NCI-H526 (cell line): ENCODE measurements at regions not wholly inside any gene's neighbourhood (a gene's known extent, or its start where the extent isn't known, plus 50 kb on each side); places are given as distances from the start of the nearest gene placed in this dataset.
A peak's percentile ranks its signal among the peaks of the same experiment; 100 is the strongest.
"Not testable (repeated sequence)": the region's sequence is repeated elsewhere in the genome, so short reads cannot be mapped to it uniquely, and the experiment has no call there.

ENCODE experiments used
- DNase-seq, 2 experiments: peaks; one replicate each; lab custom pipeline; 2025; lab: John Stamatoyannopoulos, UW

- DNase-seq, result not testable (repeated sequence)
Measured at GRCh38 chr18:14460364-14460763, 83.0 kb downstream of the POTEC start.

GRCh38 chr18:14459826-14460225, 83.6 kb downstream of the POTEC start:
- DNase-seq, result peak in 1 of 2 experiments; percentile 57

GRCh38 chr18:14458009-14458945, 85.1 kb downstream of the POTEC start:
- DNase-seq, result peak in 1 of 2 experiments; percentile 34

GRCh38 chr18:14450637-14451009, 92.8 kb downstream of the POTEC start:
- peak in 1 of 2 experiments; percentile 21 for DNase-seq

GRCh38 chr18:14449995-14450636, 93.3 kb downstream of the POTEC start:
- peak in 1 of 2 experiments; percentile 36 for DNase-seq

GRCh38 chr18:14449062-14449461, 94.3 kb downstream of the POTEC start:
- not testable (repeated sequence) for DNase-seq

- not testable (repeated sequence) for DNase-seq
Measured at GRCh38 chr18:14447715-14448114, 95.7 kb downstream of the POTEC start.

GRCh38 chr18:14435460-14435859, 107.9 kb downstream of the POTEC start:
- not testable (repeated sequence) for DNase-seq

- DNase-seq, result not testable (repeated sequence)
Measured at GRCh38 chr18:14432371-14432770, 111.0 kb downstream of the POTEC start.

GRCh38 chr18:14431031-14431521, 112.3 kb downstream of the POTEC start:
- DNase-seq, result peak; percentile 42 to 81

GRCh38 chr18:14415806-14416205, 127.6 kb downstream of the POTEC start:
- peak in 1 of 2 experiments; percentile 16 for DNase-seq

- DNase-seq, result not testable (repeated sequence)
Measured at GRCh38 chr18:14415399-14415798, 128.0 kb downstream of the POTEC start.

- DNase-seq, result not testable (repeated sequence)
Measured at GRCh38 chr18:14395533-14395932, 147.9 kb downstream of the POTEC start.

GRCh38 chr18:14393563-14394103, 149.8 kb downstream of the POTEC start:
- not testable (repeated sequence) for DNase-seq

- not testable (repeated sequence) for DNase-seq
Measured at GRCh38 chr18:14392604-14393003, 150.8 kb downstream of the POTEC start.

GRCh38 chr18:14384961-14385360, 158.4 kb downstream of the POTEC start:
- not testable (repeated sequence) for DNase-seq

- DNase-seq, result not testable (repeated sequence)
Measured at GRCh38 chr18:14382666-14383065, 160.7 kb downstream of the POTEC start.

- not testable (repeated sequence) for DNase-seq
Measured at GRCh38 chr18:14379489-14379888, 163.9 kb downstream of the POTEC start.

GRCh38 chr18:14378376-14378775, 165.0 kb downstream of the POTEC start:
- DNase-seq, result not testable (repeated sequence)

GRCh38 chr18:14361346-14361745, 182.1 kb downstream of the POTEC start:
- DNase-seq, result not testable (repeated sequence)

GRCh38 chr18:14357553-14358297, 185.7 kb downstream of the POTEC start:
- DNase-seq, result not testable (repeated sequence)

GRCh38 chr18:14342170-14342569, 201.2 kb downstream of the POTEC start:
- not testable (repeated sequence) for DNase-seq
